Suprapubic skin (tissue), 4 donors: ENCODE measurements at regions not wholly inside any gene's neighbourhood (a gene's known extent, or its start where the extent isn't known, plus 50 kb on each side); places are given as distances from the start of the nearest gene placed in this dataset.

Experiments used
- DNase-seq, 2 donors: peaks; one replicate each; pipeline ENCODE4 v3.0.0-alpha.2; 2019; ENCODE audit warnings: low spot score in 2 of 2
- H3K27ac ChIP-seq: fragments of 200-600 bp; sonication (generic); one replicate; pipeline ENCODE4 v1.5.1; 2019
- H3K27me3 ChIP-seq: fragments of 200-600 bp; sonication (generic); one replicate; pipeline ENCODE4 v1.5.1; 2019
- H3K36me3 ChIP-seq: fragments of 200-600 bp; sonication (generic); one replicate; pipeline ENCODE4 v1.5.1; 2019
- H3K4me1 ChIP-seq: fragments of 200-600 bp; sonication (generic); one replicate; pipeline ENCODE4 v1.5.1; 2019
- H3K4me3 ChIP-seq: fragments of 200-600 bp; sonication (generic); one replicate; pipeline ENCODE4 v1.5.1; 2019; ENCODE audit warnings: mild to moderate bottlenecking
- H3K9me3 ChIP-seq: fragments of 200-600 bp; sonication (generic); one replicate; pipeline ENCODE4 v1.5.1; 2019
- CTCF ChIP-seq, 2 donors: fragments of 200-600 bp in 1 of 2; fragments of 450-650 bp in 1 of 2; sonication (generic) in 1 of 2; IDR thresholded peaks; one replicate each; pipeline ENCODE4 v1.5.1; 2016 to 2019; ENCODE audit warnings: antibody characterized with exemption in 2 of 2, mild to moderate bottlenecking in 1 of 2, moderate library complexity in 1 of 2
- EP300 ChIP-seq: sonication (generic); formaldehyde crosslinking; IDR thresholded peaks from one replicate; pipeline ENCODE4 v1.6.1; 2017; ENCODE audit warnings: antibody characterized with exemption
- POLR2A ChIP-seq, 2 donors: fragments of 450-650 bp; IDR thresholded peaks; one replicate each; pipeline ENCODE4 v1.6.1; 2017; ENCODE audit warnings: antibody characterized with exemption in 2 of 2, mild to moderate bottlenecking in 2 of 2, moderate library complexity in 2 of 2
- POLR2AphosphoS5 ChIP-seq, 3 donors: sonication (generic); formaldehyde crosslinking; IDR thresholded peaks; one replicate each; pipeline ENCODE4 v1.6.1; 2017; ENCODE audit warnings: antibody characterized with exemption in 3 of 3
- WGBS: methylation state at CpG from one replicate; pipeline ENCODE4 v1.1.5; 2018; 5-methylcytosine and 5-hydroxymethylcytosine counted together

- no peaks in the 10 kb centered on the region for H3K27me3 ChIP-seq
- no peak overlapping the region for H3K27ac ChIP-seq
- no peaks in the 10 kb centered on the region for H3K4me1 ChIP-seq
- H3K4me3 ChIP-seq, result no peak overlapping the region
- no peaks in the 10 kb centered on the region for H3K9me3 ChIP-seq
- TF ChIP-seq EP300 (no peak), CTCF (IDR thresholded peaks at IDR 0.05) (no peak), POLR2AphosphoS5 (IDR thresholded peaks at IDR 0.05) (no peak), POLR2A (IDR thresholded peaks at IDR 0.05) (no peak)
- WGBS, result 78% methylated on average over 6 of the region's 7 CpGs
- DNase-seq, result peak in 1 of 2 donors; percentile 34
- no peaks in the 10 kb centered on the region for H3K36me3 ChIP-seq
Observed at GRCh38 chrX:102042372-102043325, 82.8 kb upstream of the TCEAL2 start.

GRCh38 chrX:102029026-102029425, 96.5 kb upstream of the TCEAL2 start:
- H3K27ac ChIP-seq, result no peak overlapping the region
- 40% methylated on average over 1 of the region's 2 CpGs for WGBS
- H3K27me3 ChIP-seq, result no peaks in the 10 kb centered on the region
- H3K36me3 ChIP-seq, result no peaks in the 10 kb centered on the region
- H3K4me1 ChIP-seq, result no peaks in the 10 kb centered on the region
- no peak overlapping the region for H3K4me3 ChIP-seq
- TF ChIP-seq POLR2A (IDR thresholded peaks at IDR 0.05), result no peak
- no peak for TF ChIP-seq POLR2AphosphoS5 (IDR thresholded peaks at IDR 0.05)
- no peak for TF ChIP-seq CTCF (IDR thresholded peaks at IDR 0.05)
- no peak for TF ChIP-seq EP300
- no peak for DNase-seq
- H3K9me3 ChIP-seq, result no peaks in the 10 kb centered on the region

- DNase-seq, result no peak
- H3K4me3 ChIP-seq, result no peak overlapping the region
- no peak overlapping the region for H3K27ac ChIP-seq
- TF ChIP-seq POLR2A (IDR thresholded peaks at IDR 0.05) (no peak), EP300 (no peak), CTCF (IDR thresholded peaks at IDR 0.05) (no peak), POLR2AphosphoS5 (IDR thresholded peaks at IDR 0.05) (no peak)
- H3K4me1 ChIP-seq, result no peaks in the 10 kb centered on the region
- H3K9me3 ChIP-seq, result no peaks in the 10 kb centered on the region
- WGBS, result 79% methylated on average over 3 of the region's 4 CpGs
- no peaks in the 10 kb centered on the region for H3K27me3 ChIP-seq
- no peaks in the 10 kb centered on the region for H3K36me3 ChIP-seq
Observed at GRCh38 chrX:102018208-102018607, 86.4 kb upstream of the ZMAT1 start.

- H3K27ac ChIP-seq, result no peak overlapping the region
- H3K27me3 ChIP-seq, result no peaks in the 10 kb centered on the region
- H3K4me3 ChIP-seq, result no peak overlapping the region
- no peaks in the 10 kb centered on the region for H3K9me3 ChIP-seq
- DNase-seq, result no peak
- no peak for TF ChIP-seq POLR2AphosphoS5 (IDR thresholded peaks at IDR 0.05)
- TF ChIP-seq POLR2A (IDR thresholded peaks at IDR 0.05), result no peak
- no peak for TF ChIP-seq EP300
- no peak for TF ChIP-seq CTCF (IDR thresholded peaks at IDR 0.05)
- no peaks in the 10 kb centered on the region for H3K36me3 ChIP-seq
- no peaks in the 10 kb centered on the region for H3K4me1 ChIP-seq
Observed at GRCh38 chrX:102008901-102009300, 77.1 kb upstream of the ZMAT1 start.

GRCh38 chrX:101999644-102000539, 68.1 kb upstream of the ZMAT1 start:
- no peaks in the 10 kb centered on the region for H3K27me3 ChIP-seq
- TF ChIP-seq CTCF (IDR thresholded peaks at IDR 0.05) (no peak), POLR2AphosphoS5 (IDR thresholded peaks at IDR 0.05) (no peak), POLR2A (IDR thresholded peaks at IDR 0.05) (no peak), EP300 (no peak)
- H3K4me3 ChIP-seq, result no peak overlapping the region
- no peak overlapping the region for H3K27ac ChIP-seq
- WGBS, result 69% methylated on average over 5 of the region's 7 CpGs
- no peaks in the 10 kb centered on the region for H3K9me3 ChIP-seq
- DNase-seq, result no peak
- H3K4me1 ChIP-seq, result no peaks in the 10 kb centered on the region
- H3K36me3 ChIP-seq, result no peaks in the 10 kb centered on the region
